ENCODE measurements at regions not wholly inside any gene's neighbourhood (a gene's known extent, or its start where the extent isn't known, plus 50 kb on each side); places are given as distances from the start of the nearest gene placed in this dataset.
"Not testable (repeated sequence)": the region's sequence is repeated elsewhere in the genome, so short reads cannot be mapped to it uniquely, and the experiment has no call there.

DNA sequence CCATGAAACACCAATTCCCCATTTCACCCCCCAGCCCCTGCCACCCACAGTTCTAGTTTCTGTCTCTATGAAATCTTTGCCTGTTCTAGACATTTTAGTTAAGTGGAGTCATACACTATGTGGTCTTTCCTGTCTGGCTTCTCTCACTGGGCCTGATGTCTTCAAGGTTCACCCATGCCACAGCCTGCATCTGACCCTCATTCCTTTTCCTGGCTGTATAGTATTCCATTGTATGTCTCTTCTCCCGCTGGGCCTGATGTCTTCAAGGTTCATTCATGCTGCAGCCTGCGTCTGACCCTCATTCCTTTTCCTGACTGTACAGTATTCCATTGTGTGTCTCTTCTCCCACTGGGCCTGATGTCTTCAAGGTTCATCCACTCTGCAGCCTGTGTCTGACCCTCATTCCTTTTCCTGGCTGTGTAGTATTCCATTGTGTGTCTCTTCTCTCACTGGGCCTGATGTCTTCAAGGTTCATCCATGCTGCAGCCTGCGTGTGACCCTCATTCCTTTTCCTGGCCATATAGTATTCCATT is 191.7 kb downstream of the CRLF2 start:
- Mint-ChIP-seq H3K9me3 (no peaks in the 10 kb centered on the region), H3K27me3 (no peaks in the 10 kb centered on the region), H3K4me3 (no peak overlapping the region), H3K36me3 (no peaks in the 10 kb centered on the region), H3K4me1 (ENCODE audit: unreplicated experiment) (no peaks in the 10 kb centered on the region), H3K27ac (no peak overlapping the region)
- no peak for DNase-seq (ENCODE audit: extremely low spot score, unreplicated experiment)
- TF ChIP-seq, protein P1, sequence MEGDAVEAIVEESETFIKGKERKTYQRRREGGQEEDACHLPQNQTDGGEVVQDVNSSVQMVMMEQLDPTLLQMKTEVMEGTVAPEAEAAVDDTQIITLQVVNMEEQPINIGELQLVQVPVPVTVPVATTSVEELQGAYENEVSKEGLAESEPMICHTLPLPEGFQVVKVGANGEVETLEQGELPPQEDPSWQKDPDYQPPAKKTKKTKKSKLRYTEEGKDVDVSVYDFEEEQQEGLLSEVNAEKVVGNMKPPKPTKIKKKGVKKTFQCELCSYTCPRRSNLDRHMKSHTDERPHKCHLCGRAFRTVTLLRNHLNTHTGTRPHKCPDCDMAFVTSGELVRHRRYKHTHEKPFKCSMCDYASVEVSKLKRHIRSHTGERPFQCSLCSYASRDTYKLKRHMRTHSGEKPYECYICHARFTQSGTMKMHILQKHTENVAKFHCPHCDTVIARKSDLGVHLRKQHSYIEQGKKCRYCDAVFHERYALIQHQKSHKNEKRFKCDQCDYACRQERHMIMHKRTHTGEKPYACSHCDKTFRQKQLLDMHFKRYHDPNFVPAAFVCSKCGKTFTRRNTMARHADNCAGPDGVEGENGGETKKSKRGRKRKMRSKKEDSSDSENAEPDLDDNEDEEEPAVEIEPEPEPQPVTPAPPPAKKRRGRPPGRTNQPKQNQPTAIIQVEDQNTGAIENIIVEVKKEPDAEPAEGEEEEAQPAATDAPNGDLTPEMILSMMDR (conservative IDR thresholded peaks at IDR 0.05), result no peak

DNA sequence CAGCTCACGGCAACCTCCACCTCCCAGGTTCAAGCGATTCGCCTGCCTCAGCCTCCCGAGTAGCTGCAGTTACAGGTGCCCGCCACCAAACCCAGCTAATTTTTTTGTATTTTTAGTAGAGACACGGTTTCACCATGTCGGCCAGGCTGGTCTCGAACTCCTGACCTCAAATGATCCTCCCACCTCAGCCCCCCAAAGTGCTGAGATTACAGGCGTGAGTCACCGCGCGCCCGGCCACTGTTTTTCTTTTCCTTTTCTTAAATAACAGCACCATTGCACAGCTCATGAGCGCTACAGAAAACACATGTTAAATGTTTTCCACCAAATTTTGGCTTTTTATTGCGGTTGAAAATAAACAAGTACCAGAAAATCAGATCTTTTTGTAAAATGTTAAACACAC is 195.5 kb downstream of the CRLF2 start:
- not testable (repeated sequence) for DNase-seq (ENCODE audit: extremely low spot score, unreplicated experiment); H3K9me3 Mint-ChIP-seq; H3K4me1 Mint-ChIP-seq (ENCODE audit: unreplicated experiment); H3K27ac Mint-ChIP-seq; H3K27me3 Mint-ChIP-seq; H3K4me3 Mint-ChIP-seq; H3K36me3 Mint-ChIP-seq

DNA sequence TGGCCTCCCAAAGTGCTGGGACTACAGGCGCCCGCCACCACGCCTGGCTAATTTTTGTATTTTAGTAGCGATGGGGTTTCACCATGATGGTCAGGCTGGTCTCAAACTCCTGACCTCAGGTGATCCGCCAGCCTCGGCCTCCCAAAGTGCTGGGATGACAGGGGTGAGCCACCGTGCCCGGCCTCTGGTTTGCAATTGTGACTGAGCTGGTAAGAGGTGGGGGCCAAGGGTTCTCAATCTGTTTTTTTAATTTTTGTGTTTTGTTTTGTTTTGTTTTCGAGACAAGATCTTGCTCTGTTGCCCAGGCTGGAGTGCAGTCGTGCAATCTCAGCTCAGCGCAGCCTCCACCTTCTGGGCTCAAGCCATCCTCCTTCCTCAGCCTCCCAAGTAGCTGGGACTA is 196.2 kb downstream of the CRLF2 start:
- not testable (repeated sequence) for H3K36me3 Mint-ChIP-seq, H3K27ac Mint-ChIP-seq, H3K9me3 Mint-ChIP-seq

DNA sequence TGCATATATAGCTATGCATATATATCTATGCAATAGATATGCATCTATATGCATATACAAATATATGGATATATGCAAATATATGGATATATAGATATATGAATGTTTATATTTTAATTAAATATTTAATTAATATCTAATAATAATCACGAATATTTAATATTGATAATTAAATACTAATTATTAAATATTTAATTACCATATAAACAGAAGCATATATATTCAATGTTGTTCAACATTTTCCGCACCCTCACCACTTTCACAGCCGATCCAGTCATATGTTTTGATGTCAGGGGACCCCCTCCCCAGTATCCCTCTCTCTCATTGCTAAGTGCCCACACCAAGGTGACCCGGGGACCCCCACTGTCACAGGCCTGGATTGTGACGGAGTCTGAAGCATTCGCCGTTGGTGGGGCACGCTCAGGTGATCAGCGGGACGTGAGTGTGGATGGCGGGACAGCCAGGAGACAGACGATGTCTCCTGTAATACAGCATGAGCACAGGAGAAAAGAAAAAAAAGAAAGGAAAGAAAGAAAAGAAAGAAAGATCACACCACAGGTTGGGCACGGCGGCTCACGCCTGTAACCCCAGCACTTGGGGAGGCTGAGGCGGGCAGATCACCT is 199.7 kb downstream of the CRLF2 start:
- no peaks in the 10 kb centered on the region for H3K4me1 Mint-ChIP-seq (ENCODE audit: unreplicated experiment)
- no peaks in the 10 kb centered on the region for H3K36me3 Mint-ChIP-seq
- peaks cover 7% of the 10 kb centered on the region for H3K27me3 Mint-ChIP-seq
- H3K4me3 Mint-ChIP-seq, result no peak overlapping the region
- TF ChIP-seq, protein P1 (conservative IDR thresholded peaks at IDR 0.05), result no peak
- H3K27ac Mint-ChIP-seq, result no peak overlapping the region
- no peaks in the 10 kb centered on the region for H3K9me3 Mint-ChIP-seq
- no peak for DNase-seq (ENCODE audit: extremely low spot score, unreplicated experiment)

More for the DNA sequence above, 196.2 kb downstream of the CRLF2 start:
- DNase-seq (ENCODE audit: extremely low spot score, unreplicated experiment); H3K27me3 Mint-ChIP-seq; H3K4me3 Mint-ChIP-seq; H3K4me1 Mint-ChIP-seq (ENCODE audit: unreplicated experiment): not testable (repeated sequence)

DNA sequence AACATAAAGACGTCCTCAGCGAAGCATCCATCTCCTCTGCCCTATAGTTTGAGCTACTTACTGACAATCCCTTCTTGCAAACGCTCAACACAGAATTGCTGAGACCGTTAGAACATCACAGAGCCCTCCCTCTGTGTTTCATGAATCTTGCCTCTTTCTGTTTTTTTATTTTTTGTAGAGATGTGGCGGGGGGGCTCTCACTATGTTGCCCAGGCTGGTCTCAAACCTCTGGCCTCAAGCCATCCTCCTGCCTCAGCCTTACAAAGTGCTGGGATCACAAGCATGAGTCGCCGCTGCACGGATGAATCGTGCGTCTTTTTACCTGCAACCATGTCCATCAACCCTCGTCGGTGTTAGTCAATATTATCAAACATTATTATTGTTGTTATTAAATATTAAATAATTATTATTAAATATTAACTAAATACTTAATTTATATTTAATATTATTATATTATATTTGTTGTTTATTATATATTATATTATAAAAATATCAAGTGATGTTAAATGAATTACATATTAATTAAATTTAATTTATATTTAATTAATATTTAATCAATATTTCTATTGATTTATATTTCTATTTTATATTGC is 200.7 kb downstream of the CRLF2 start:
- Mint-ChIP-seq H3K9me3 (no peaks in the 10 kb centered on the region), H3K27ac (no peak overlapping the region), H3K36me3 (no peaks in the 10 kb centered on the region), H3K4me1 (ENCODE audit: unreplicated experiment) (no peaks in the 10 kb centered on the region), H3K4me3 (no peak overlapping the region), H3K27me3 (peaks cover 7% of the 10 kb centered on the region)
- TF ChIP-seq, protein P1 (conservative IDR thresholded peaks at IDR 0.05), result no peak
- DNase-seq (ENCODE audit: extremely low spot score, unreplicated experiment), result no peak

DNA sequence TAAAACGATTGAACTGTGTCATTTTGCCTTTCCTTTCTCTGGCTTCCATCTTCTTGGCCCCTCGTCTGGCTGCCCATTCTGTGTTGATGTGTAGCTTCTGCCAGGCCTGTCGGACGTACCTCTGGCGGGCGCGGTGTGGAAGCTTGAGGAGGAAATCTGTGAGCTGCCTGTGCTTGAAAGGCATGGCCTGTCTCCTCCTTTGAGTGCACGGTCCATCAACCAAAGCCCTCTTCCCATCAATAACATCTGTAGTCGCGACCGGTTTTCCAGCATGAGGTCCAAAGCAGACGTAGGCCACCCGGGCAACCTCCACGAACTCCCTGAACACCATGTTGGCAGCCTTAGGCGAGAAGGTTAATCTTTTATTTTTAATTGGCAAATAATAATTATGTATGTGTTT is 202.7 kb downstream of the CRLF2 start:
- Mint-ChIP-seq H3K9me3 (no peaks in the 10 kb centered on the region), H3K27me3 (peaks cover 7% of the 10 kb centered on the region), H3K4me1 (ENCODE audit: unreplicated experiment) (no peaks in the 10 kb centered on the region), H3K4me3 (no peak overlapping the region), H3K36me3 (no peaks in the 10 kb centered on the region), H3K27ac (no peak overlapping the region)
- TF ChIP-seq, protein P1 (conservative IDR thresholded peaks at IDR 0.05), result no peak
- no peak for DNase-seq (ENCODE audit: extremely low spot score, unreplicated experiment)

Data from type B pancreatic cell (in vitro differentiated cells).